OCI-LY7 (cell line): ENCODE measurements at regions not wholly inside any gene's neighbourhood (a gene's known extent, or its start where the extent isn't known, plus 50 kb on each side); places are given as distances from the start of the nearest gene placed in this dataset.

Source experiments
- CTCF ChIP-seq: fragments of 200-600 bp; sonication (generic); conservative IDR thresholded peaks from 2 replicates; pipeline ENCODE4 v1.5.1; 2014; ENCODE audit warnings: mild to moderate bottlenecking, antibody characterized with exemption, low read length, moderate library complexity, mixed read lengths
- EZH2phosphoT487 ChIP-seq: fragments of 200-600 bp; sonication (generic); IDR thresholded peaks from 2 replicates; pipeline ENCODE4 v1.6.1; 2018; ENCODE audit warnings: low read depth, borderline replicate concordance, mild to moderate bottlenecking, mixed run types, antibody characterized with exemption, low read length, moderate library complexity, mixed read lengths

- TF ChIP-seq CTCF (no peak), EZH2phosphoT487 (no peak)
Measured at GRCh38 chr13:50631041-50631440, 212.5 kb downstream of the DLEU7 start.
